ENCODE measurements at regions not wholly inside any gene's neighbourhood (a gene's known extent, or its start where the extent isn't known, plus 50 kb on each side); places are given as distances from the start of the nearest gene placed in this dataset.

GRCh38 chr12:82121545-82121944 is 236.6 kb downstream of the CCDC59 start:
- ATAC-seq (ENCODE audit: low FRiP score in 2 of 2), result no peak
- H3K9me3 ChIP-seq, result no peaks in the 10 kb centered on the region
- no peak overlapping the region for H3K27ac ChIP-seq
- DNase-seq, result no peak
- H3K4me3 ChIP-seq, result no peak overlapping the region
- H3K4me1 ChIP-seq, result no peaks in the 10 kb centered on the region
- H3K36me3 ChIP-seq, result no peaks in the 10 kb centered on the region
- no peak for TF ChIP-seq POLR2A (IDR thresholded peaks at IDR 0.05)
- TF ChIP-seq CTCF (IDR thresholded peaks at IDR 0.05), result no peak
- no peak for TF ChIP-seq EP300 (IDR thresholded peaks at IDR 0.05)
- no peak for TF ChIP-seq POLR2AphosphoS5 (IDR thresholded peaks at IDR 0.05)
- H3K27me3 ChIP-seq, result no peaks in the 10 kb centered on the region

GRCh38 chr12:82120901-82121300 is 237.3 kb downstream of the CCDC59 start:
- ATAC-seq (ENCODE audit: low FRiP score in 2 of 2) (peak in 1 of 2 donors; percentile 77), DNase-seq (peak in 1 of 2 donors; percentile 22)
- H3K27ac ChIP-seq, result no peak overlapping the region

GRCh38 chr12:82109243-82109642 is 248.9 kb downstream of the CCDC59 start:
- Histone ChIP-seq H3K4me3 (no peak overlapping the region), H3K27ac (no peak overlapping the region), H3K27me3 (no peaks in the 10 kb centered on the region), H3K4me1 (no peaks in the 10 kb centered on the region), H3K9me3 (no peaks in the 10 kb centered on the region), H3K36me3 (no peaks in the 10 kb centered on the region)
- 70 to 89% methylated on average over 1 of the region's 1 CpG for WGBS, 2 donors
- TF ChIP-seq CTCF (IDR thresholded peaks at IDR 0.05) (no peak), POLR2AphosphoS5 (IDR thresholded peaks at IDR 0.05) (no peak), EP300 (IDR thresholded peaks at IDR 0.05) (no peak), POLR2A (IDR thresholded peaks at IDR 0.05) (no peak)
- ATAC-seq (ENCODE audit: low FRiP score in 2 of 2), result no peak
- DNase-seq, result no peak

More at GRCh38 chr12:82120901-82121300, 237.3 kb downstream of the CCDC59 start:
- 94 to 100% methylated on average over 4 of the region's 4 CpGs for WGBS, 2 donors
- TF ChIP-seq POLR2AphosphoS5 (IDR thresholded peaks at IDR 0.05) (no peak), EP300 (IDR thresholded peaks at IDR 0.05) (no peak), CTCF (IDR thresholded peaks at IDR 0.05) (no peak), POLR2A (IDR thresholded peaks at IDR 0.05) (no peak)
- Histone ChIP-seq H3K9me3 (no peaks in the 10 kb centered on the region), H3K4me3 (no peak overlapping the region), H3K36me3 (no peaks in the 10 kb centered on the region), H3K4me1 (no peaks in the 10 kb centered on the region), H3K27me3 (no peaks in the 10 kb centered on the region)

- ATAC-seq (ENCODE audit: low FRiP score in 2 of 2) (no peak), DNase-seq (no peak)
- H3K4me1 ChIP-seq, result no peaks in the 10 kb centered on the region
- WGBS, 2 donors, result 77 to 82% methylated on average over 1 of the region's 1 CpG
- TF ChIP-seq EP300 (IDR thresholded peaks at IDR 0.05) (no peak), CTCF (IDR thresholded peaks at IDR 0.05) (no peak), POLR2A (IDR thresholded peaks at IDR 0.05) (no peak), POLR2AphosphoS5 (IDR thresholded peaks at IDR 0.05) (no peak)
- no peaks in the 10 kb centered on the region for H3K9me3 ChIP-seq
- no peaks in the 10 kb centered on the region for H3K36me3 ChIP-seq
- no peak overlapping the region for H3K4me3 ChIP-seq
- H3K27me3 ChIP-seq, result no peaks in the 10 kb centered on the region
- H3K27ac ChIP-seq, result no peak overlapping the region
Measured at GRCh38 chr12:82108615-82109014, 249.6 kb downstream of the CCDC59 start.

GRCh38 chr12:82099216-82099615 is 259.0 kb downstream of the CCDC59 start:
- TF ChIP-seq CTCF (IDR thresholded peaks at IDR 0.05) (no peak), EP300 (IDR thresholded peaks at IDR 0.05) (no peak), POLR2A (IDR thresholded peaks at IDR 0.05) (no peak), POLR2AphosphoS5 (IDR thresholded peaks at IDR 0.05) (no peak)
- H3K4me3 ChIP-seq, result no peak overlapping the region
- H3K36me3 ChIP-seq, result no peaks in the 10 kb centered on the region
- no peak for ATAC-seq (ENCODE audit: low FRiP score in 2 of 2)
- H3K9me3 ChIP-seq, result no peaks in the 10 kb centered on the region
- no peak for DNase-seq
- H3K27ac ChIP-seq, result no peak overlapping the region
- no peaks in the 10 kb centered on the region for H3K4me1 ChIP-seq
- H3K27me3 ChIP-seq, result no peaks in the 10 kb centered on the region

Data from upper lobe of left lung (tissue), 6 donors.